NB4 (cell line): ENCODE measurements at regions not wholly inside any gene's neighbourhood (a gene's known extent, or its start where the extent isn't known, plus 50 kb on each side); places are given as distances from the start of the nearest gene placed in this dataset.
A peak's percentile ranks its signal among the peaks of the same experiment; 100 is the strongest.
"Not testable (repeated sequence)": the region's sequence is repeated elsewhere in the genome, so short reads cannot be mapped to it uniquely, and the experiment has no call there.

ENCODE experiments used
- DNase-seq: peaks from one replicate; pipeline ENCODE4 v3.0.0; 2010; ENCODE audit warnings: low read depth
- H3K4me3 ChIP-seq: one replicate; pipeline ENCODE4 v1.5.1; 2011; ENCODE audit warnings: mild to moderate bottlenecking, low read depth, low read length, moderate library complexity
- MAX ChIP-seq: IDR thresholded peaks from 2 replicates; pipeline ENCODE4 v1.6.1; 2011; ENCODE audit warnings: low read depth, low read length
- MYC ChIP-seq: IDR thresholded peaks from 2 replicates; pipeline ENCODE4 v1.6.1; 2011; ENCODE audit warnings: low read depth, low read length
- POLR2A ChIP-seq: IDR thresholded peaks from 2 replicates; pipeline ENCODE4 v1.6.1; 2011; ENCODE audit warnings: mild to moderate bottlenecking; ENCODE audit not compliant: insufficient read length; ENCODE audit errors: extremely low read depth
- TF ChIP-seq, protein P1 (sequence below): IDR thresholded peaks from one replicate; pipeline ENCODE4 v1.5.1; 2012; ENCODE audit warnings: low read depth, low read length

DNA sequence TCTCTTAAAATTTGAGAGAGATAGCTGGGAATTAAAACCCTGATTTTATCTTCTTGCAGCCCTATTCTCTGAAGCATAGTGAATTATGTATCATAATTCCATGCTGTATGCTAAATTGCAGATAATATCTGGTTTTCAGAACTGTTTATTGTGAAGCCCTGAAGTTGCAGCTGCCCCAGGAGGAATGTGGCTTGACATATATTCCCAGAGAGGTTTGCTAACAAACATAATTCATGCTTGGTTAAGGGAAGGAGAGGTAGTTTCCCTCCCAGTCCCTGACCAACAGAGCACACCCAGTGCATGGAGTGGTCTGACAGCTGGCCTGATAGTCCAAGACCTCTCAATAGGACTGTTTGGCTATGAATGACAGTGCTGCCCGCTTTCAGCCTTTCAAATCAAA is 500.6 kb upstream of the MIR17HG start:
- no peak for TF ChIP-seq MYC
- TF ChIP-seq, protein P1, sequence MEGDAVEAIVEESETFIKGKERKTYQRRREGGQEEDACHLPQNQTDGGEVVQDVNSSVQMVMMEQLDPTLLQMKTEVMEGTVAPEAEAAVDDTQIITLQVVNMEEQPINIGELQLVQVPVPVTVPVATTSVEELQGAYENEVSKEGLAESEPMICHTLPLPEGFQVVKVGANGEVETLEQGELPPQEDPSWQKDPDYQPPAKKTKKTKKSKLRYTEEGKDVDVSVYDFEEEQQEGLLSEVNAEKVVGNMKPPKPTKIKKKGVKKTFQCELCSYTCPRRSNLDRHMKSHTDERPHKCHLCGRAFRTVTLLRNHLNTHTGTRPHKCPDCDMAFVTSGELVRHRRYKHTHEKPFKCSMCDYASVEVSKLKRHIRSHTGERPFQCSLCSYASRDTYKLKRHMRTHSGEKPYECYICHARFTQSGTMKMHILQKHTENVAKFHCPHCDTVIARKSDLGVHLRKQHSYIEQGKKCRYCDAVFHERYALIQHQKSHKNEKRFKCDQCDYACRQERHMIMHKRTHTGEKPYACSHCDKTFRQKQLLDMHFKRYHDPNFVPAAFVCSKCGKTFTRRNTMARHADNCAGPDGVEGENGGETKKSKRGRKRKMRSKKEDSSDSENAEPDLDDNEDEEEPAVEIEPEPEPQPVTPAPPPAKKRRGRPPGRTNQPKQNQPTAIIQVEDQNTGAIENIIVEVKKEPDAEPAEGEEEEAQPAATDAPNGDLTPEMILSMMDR, result no peak
- no peak for TF ChIP-seq MAX
- DNase-seq, result no peak
- no peak overlapping the region for H3K4me3 ChIP-seq

GRCh38 chr13:90853666-90854065 is 493.8 kb upstream of the MIR17HG start:
- H3K4me3 ChIP-seq, DNase-seq: not testable (repeated sequence)

DNA sequence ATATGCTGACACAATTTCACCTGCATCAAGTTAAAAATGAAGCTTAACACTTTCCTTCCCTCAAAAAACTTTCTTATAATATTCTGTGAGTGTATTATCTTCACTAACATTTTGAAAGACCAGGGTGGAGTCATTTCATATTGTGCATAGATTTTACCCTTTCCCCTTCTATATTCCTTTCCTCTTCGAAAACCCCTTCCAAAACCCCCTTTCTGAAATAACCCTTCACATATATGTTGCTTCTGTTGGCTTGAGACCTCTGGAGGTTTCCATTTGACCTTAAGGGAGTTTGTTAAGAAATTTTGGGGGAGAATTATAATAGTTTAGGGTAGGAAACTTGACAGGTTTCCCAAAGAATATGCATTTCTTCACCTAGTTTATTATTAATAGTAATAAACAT is 489.6 kb upstream of the MIR17HG start:
- no peak for DNase-seq
- no peak for TF ChIP-seq MAX
- no peak for TF ChIP-seq MYC
- H3K4me3 ChIP-seq, result no peak overlapping the region

- H3K4me3 ChIP-seq, result no peak overlapping the region
- TF ChIP-seq POLR2A (no peak), MAX (no peak), MYC (no peak)
- TF ChIP-seq, protein P1, result no peak
- DNase-seq, result no peak
Observed at GRCh38 chr13:90866006-90866405, 481.5 kb upstream of the MIR17HG start.

DNA sequence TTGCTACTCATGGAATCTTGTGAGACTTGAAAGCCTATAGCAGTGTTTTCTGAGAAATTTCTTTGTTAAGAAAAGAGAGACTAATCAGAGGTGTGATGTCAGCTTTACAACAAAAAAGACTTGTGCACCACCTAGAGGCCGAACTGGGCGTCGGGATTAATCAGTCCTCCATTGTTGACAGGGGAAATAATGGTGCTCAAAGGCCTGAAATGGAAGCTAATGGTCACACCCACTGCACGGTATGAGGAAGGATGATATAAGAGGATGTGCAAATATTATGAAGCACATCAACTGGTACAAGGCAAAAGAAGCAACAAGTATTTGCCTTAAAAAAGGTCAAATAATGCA is 480.2 kb upstream of the MIR17HG start:
- no peak overlapping the region for H3K4me3 ChIP-seq
- DNase-seq, result peak; percentile 79
- TF ChIP-seq MYC, result no peak
- TF ChIP-seq MAX, result peak; percentile 29; the same call in 1 of the 2 replicates
- TF ChIP-seq, protein P1, result peak; percentile 66

DNA sequence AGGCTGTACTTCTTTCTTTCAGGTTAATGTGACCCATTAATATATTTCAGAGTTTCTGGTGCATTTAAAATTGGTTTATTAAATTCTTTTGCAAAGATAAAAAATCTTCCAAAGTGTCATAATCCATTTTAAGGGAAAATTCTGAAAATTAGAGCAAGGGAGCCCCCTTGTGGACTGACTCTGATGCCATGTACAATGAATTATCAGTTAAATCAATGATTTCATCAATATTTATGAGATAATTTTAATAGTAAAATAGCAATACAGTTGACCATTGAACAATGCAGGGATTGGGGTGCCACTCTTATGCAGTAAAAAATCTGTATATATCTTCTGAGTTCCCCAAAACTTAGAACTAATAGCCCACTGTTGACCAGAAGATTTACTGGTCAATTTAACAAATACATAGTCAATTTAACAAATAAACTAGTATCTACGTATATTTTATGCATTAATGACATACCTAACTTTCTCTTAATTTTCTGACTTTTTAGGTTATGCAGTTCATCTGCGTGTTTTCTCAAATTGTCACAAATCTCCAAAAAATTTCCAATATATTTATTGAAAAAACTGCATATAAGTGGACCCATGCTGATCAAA is 479.1 kb upstream of the MIR17HG start:
- TF ChIP-seq, protein P1, result peak; percentile 47
- TF ChIP-seq POLR2A, result no peak
- peak; percentile 37 for DNase-seq
- H3K4me3 ChIP-seq, result no peak overlapping the region

DNA sequence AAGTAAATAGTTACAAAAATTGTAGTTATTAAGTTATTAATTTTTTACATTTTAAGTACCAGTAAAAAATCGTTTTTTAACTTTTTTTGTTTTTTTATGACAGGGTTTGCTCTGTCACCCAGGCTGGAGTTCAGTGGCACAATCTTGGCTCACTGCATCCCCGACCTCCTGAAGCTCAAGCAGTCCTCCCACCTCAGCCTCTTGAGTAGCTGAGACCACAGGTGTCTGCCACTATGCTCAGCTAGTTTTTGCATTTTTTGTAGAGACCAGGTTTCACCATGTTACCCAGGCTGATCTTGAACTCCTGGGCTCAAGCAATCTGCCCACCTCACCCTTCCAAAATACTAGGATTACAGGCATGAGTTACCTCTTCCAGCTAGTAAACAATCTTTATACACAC is 477.9 kb upstream of the MIR17HG start:
- no peak overlapping the region for H3K4me3 ChIP-seq
- TF ChIP-seq, protein P1, result no peak
- TF ChIP-seq MYC, result no peak
- no peak for TF ChIP-seq POLR2A
- no peak for TF ChIP-seq MAX
- no peak for DNase-seq
